IMR-90 (cell line): ENCODE measurements at regions not wholly inside any gene's neighbourhood (a gene's known extent, or its start where the extent isn't known, plus 50 kb on each side); places are given as distances from the start of the nearest gene placed in this dataset.

Experiments
- ATAC-seq: fragments of 200-7000 bp; cut with Tn5 transposase; 2 replicates; pipeline ENCODE4 v1.9.1; 2020; ENCODE audit warnings: low read depth, mild to moderate bottlenecking, moderate library complexity
- BruUV-seq: library from RNA; stranded (reverse); fragments of 400-500 nt; replicated peaks from 2 replicates; lab custom pipeline; 2021; lab: Mats Ljungman, UMichigan
- CTCF ChIA-PET: fragments of 300-600 bp; formaldehyde crosslinking; extraction: SDS; loops from one replicate; lab custom pipeline; 2021; ENCODE audit warnings: antibody characterized with exemption; lab: Yijun Ruan, JAX
- POLR2A ChIA-PET: fragments of 300-600 bp; sonication (Branson Sonifier 250); formaldehyde crosslinking; loops from one replicate; lab custom pipeline; 2022; ENCODE audit warnings: antibody characterized with exemption; ENCODE audit not compliant: unreplicated experiment; lab: Charles Lee
- DNase-seq: peaks from one replicate; pipeline ENCODE4 v3.0.0; 2013
- H2AFZ ChIP-seq: replicated peaks from 2 replicates; pipeline ENCODE3; 2013; ENCODE audit warnings: low read length, mild to moderate bottlenecking; ENCODE audit not compliant: poor library complexity
- H2AK5ac ChIP-seq: 2 replicates; pipeline ENCODE4 v1.6.1; 2013; ENCODE audit warnings: low read depth, low read length, inconsistent platforms
- H2AK9ac ChIP-seq: replicated peaks from 2 replicates; pipeline ENCODE3; 2013; ENCODE audit warnings: mild to moderate bottlenecking, low read depth, low read length, moderate library complexity; ENCODE audit not compliant: poor library complexity
- H2BK120ac ChIP-seq: 2 replicates; pipeline ENCODE4 v1.6.1; 2013; ENCODE audit warnings: low read depth, low read length, inconsistent platforms
- H2BK15ac ChIP-seq: 3 replicates; pipeline ENCODE4 v1.6.1; 2013; ENCODE audit warnings: low read depth, low read length, inconsistent platforms
- H2BK20ac ChIP-seq: 2 replicates; pipeline ENCODE4 v1.6.1; 2013; ENCODE audit warnings: low read depth, mild to moderate bottlenecking, inconsistent platforms, low read length, moderate library complexity
- H2BK5ac ChIP-seq: 2 replicates; pipeline ENCODE4 v1.6.1; 2013; ENCODE audit warnings: mild to moderate bottlenecking, low read depth, low read length, inconsistent platforms; ENCODE audit not compliant: poor library complexity, severe bottlenecking
- H3K14ac ChIP-seq: replicated peaks from 2 replicates; pipeline ENCODE4 v1.6.1; 2013; ENCODE audit warnings: low read depth, low read length, inconsistent platforms
- H3K18ac ChIP-seq: 2 replicates; pipeline ENCODE4 v1.6.1; 2013; ENCODE audit warnings: low read depth, low read length, control low read depth
- H3K23ac ChIP-seq: 2 replicates; pipeline ENCODE4 v1.6.1; 2013; ENCODE audit warnings: low read depth, low read length, inconsistent platforms
- H3K27ac ChIP-seq: 2 replicates; pipeline ENCODE4 v1.5.1; 2013; ENCODE audit warnings: mild to moderate bottlenecking, control low read depth, low read length; ENCODE audit not compliant: insufficient read depth
- H3K27me3 ChIP-seq: 2 replicates; pipeline ENCODE4 v1.6.1; 2013; ENCODE audit warnings: low read length; ENCODE audit not compliant: control insufficient read depth, insufficient read depth
- H3K36me3 ChIP-seq: 2 replicates; pipeline ENCODE4 v1.6.1; 2013; ENCODE audit warnings: low read length, mixed read lengths; ENCODE audit not compliant: control insufficient read depth, insufficient read depth
- H3K4ac ChIP-seq: 2 replicates; pipeline ENCODE4 v1.6.1; 2013; ENCODE audit warnings: low read depth, low read length, inconsistent platforms
- H3K4me1 ChIP-seq: 2 replicates; pipeline ENCODE4 v1.6.1; 2013; ENCODE audit warnings: low read length, mixed read lengths; ENCODE audit not compliant: control insufficient read depth, insufficient read depth
- H3K4me2 ChIP-seq: 2 replicates; pipeline ENCODE4 v1.6.1; 2013; ENCODE audit warnings: low read depth, mild to moderate bottlenecking, control low read depth, low read length, moderate library complexity
- H3K4me3 ChIP-seq: 2 replicates; pipeline ENCODE4 v1.5.1; 2013; ENCODE audit warnings: low read depth, mild to moderate bottlenecking, control low read depth, low read length, moderate library complexity; ENCODE audit not compliant: insufficient read depth
- H3K56ac ChIP-seq: 2 replicates; pipeline ENCODE4 v1.6.1; 2013; ENCODE audit warnings: low read length, inconsistent platforms; ENCODE audit not compliant: insufficient read depth; ENCODE audit errors: extremely low read depth
- H3K79me1 ChIP-seq, 2 experiments: 2 replicates each; pipeline ENCODE4 v1.6.1; 2013; ENCODE audit warnings: low read length in 2 of 2, inconsistent platforms in 1 of 2, low read depth in 1 of 2
- H3K9ac ChIP-seq: 2 replicates; pipeline ENCODE4 v1.6.1; 2013; ENCODE audit warnings: low read depth, low read length, control low read depth
- H3K9me1 ChIP-seq: 2 replicates; pipeline ENCODE4 v1.6.1; 2013; ENCODE audit warnings: low read length, inconsistent platforms; ENCODE audit not compliant: insufficient read depth
- H3K9me3 ChIP-seq: 2 replicates; pipeline ENCODE4 v1.6.1; 2013; ENCODE audit warnings: low read length; ENCODE audit not compliant: control insufficient read depth, insufficient read depth
- H4K20me1 ChIP-seq: 2 replicates; pipeline ENCODE4 v1.6.1; 2013; ENCODE audit warnings: low read length, inconsistent platforms; ENCODE audit not compliant: insufficient read depth
- H4K5ac ChIP-seq: 2 replicates; pipeline ENCODE4 v1.6.1; 2013; ENCODE audit warnings: mild to moderate bottlenecking, low read depth, low read length, control low read depth
- H4K8ac ChIP-seq, 2 experiments: 2 replicates each; pipeline ENCODE4 v1.6.1; 2013; ENCODE audit warnings: low read depth in 2 of 2, low read length in 2 of 2, control low read depth in 1 of 2, inconsistent platforms in 1 of 2
- H4K91ac ChIP-seq: 2 replicates; pipeline ENCODE4 v1.6.1; 2013; ENCODE audit warnings: low read depth, low read length, inconsistent platforms; ENCODE audit not compliant: insufficient read depth
- BHLHE40 ChIP-seq: fragments of 150-350 bp; IDR thresholded peaks from 2 replicates; pipeline ENCODE4 v1.6.1; 2016; ENCODE audit warnings: mild to moderate bottlenecking, low read depth, low read length
- MAZ ChIP-seq: IDR thresholded peaks from 2 replicates; pipeline ENCODE4 v1.6.1; 2012; ENCODE audit warnings: low read depth, mild to moderate bottlenecking, low read length, improper control_type of control experiment, moderate library complexity, borderline replicate concordance
- RAD21 ChIP-seq: IDR thresholded peaks from 2 replicates; pipeline ENCODE4 v1.6.1; 2012; ENCODE audit warnings: low read length, improper control_type of control experiment
- WGBS, 2 experiments: methylation state at CpG; one replicate each; pipeline versions ENCODE4 v1.1.5 to v1.1.7; 2013; ENCODE audit warnings: missing lambda C conversion rate in 2 of 2; ENCODE audit not compliant: insufficient read length in 1 of 2; ENCODE audit errors: extremely low coverage in 2 of 2; 5-methylcytosine and 5-hydroxymethylcytosine counted together
- dilution Hi-C: fragments of 300-500 bp; cut with HindIII; formaldehyde crosslinking; loops from one replicate; pipeline ENCODE4 v1.14.3; 2018; ENCODE audit warnings: low sequenced_read_pairs; ENCODE audit not compliant: unreplicated experiment
- in situ Hi-C: fragments of 300-500 bp; cut with MboI; formaldehyde crosslinking; loops from 3 replicates; pipeline ENCODE4 v1.14.3; 2019; ENCODE audit warnings: low sequenced_read_pairs, inconsistent platforms, mixed read lengths
- intact Hi-C: fragments of 100-400 bp; cut with micrococcal nuclease; formaldehyde crosslinking; loops from 2 replicates; pipeline ENCODE4 v1.10.0; 2022

DNA sequence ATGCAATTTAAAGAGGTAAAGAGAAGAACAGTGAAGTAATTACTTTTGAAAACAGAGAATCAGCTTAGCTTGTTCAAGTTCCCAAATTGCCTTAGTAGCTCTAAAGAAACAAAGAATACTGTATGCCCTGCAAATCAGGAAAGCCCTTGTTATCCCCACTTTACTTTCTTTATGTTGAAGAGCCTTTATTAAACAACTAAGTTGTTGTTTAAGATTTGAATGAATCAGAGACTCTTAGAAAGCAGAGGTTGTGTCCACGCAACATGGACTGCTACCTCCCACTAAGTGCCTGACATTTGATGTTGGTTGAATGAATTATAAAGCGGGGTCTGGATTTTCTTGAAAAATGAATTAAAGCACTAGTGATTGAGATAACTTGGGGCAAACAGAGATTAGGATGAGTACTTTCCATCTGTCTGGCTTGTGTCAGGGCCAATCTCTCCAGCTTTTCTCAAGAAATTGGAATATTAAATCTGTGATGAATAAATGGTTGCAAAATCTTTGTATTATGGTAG is 214.7 kb downstream of the POSTN start:
- H2BK15ac ChIP-seq = no peak overlapping the region
- dilution Hi-C loops = no loop called here
- H3K18ac ChIP-seq = no peak overlapping the region
- DNase-seq (no peak), ATAC-seq (no peak)
- H3K4ac ChIP-seq = no peak overlapping the region
- H3K9ac ChIP-seq = no peak overlapping the region
- no peak overlapping the region for H3K4me3 ChIP-seq
- peaks cover 5% of the 10 kb centered on the region for H3K4me1 ChIP-seq
- BruUV-seq = no TSS peak
- no peak overlapping the region for H2AFZ ChIP-seq
- no peaks in the 10 kb centered on the region for H3K9me3 ChIP-seq
- H3K9me1 ChIP-seq = peaks cover 4% of the 10 kb centered on the region; the same call in 1 of the 2 replicates
- no peak overlapping the region for H3K4me2 ChIP-seq
- no peak overlapping the region for H4K5ac ChIP-seq
- H3K27me3 ChIP-seq = no peaks in the 10 kb centered on the region
- H3K14ac ChIP-seq = no peak overlapping the region
- H3K27ac ChIP-seq = no peak overlapping the region
- intact Hi-C loops = no loop called here
- H2BK5ac ChIP-seq = no peak overlapping the region
- no peak overlapping the region for H2AK5ac ChIP-seq
- no peak overlapping the region for H3K23ac ChIP-seq
- H4K20me1 ChIP-seq = no peaks in the 10 kb centered on the region
- ChIA-PET CTCF (no interaction called here), POLR2A (no interaction called here)
- in situ Hi-C loops = no loop called here
- no peak overlapping the region for H4K8ac ChIP-seq
- no peak overlapping the region for H2BK20ac ChIP-seq
- no peak overlapping the region for H4K91ac ChIP-seq
- H2AK9ac ChIP-seq = no peak overlapping the region
- H2BK120ac ChIP-seq = no peak overlapping the region
- TF ChIP-seq RAD21 (no peak), BHLHE40 (no peak), MAZ (no peak)
- no peak overlapping the region for H3K56ac ChIP-seq
- WGBS, 2 experiments = no CpG with 5 or more reads among the region's 2 CpGs
- no peaks in the 10 kb centered on the region for H3K79me1 ChIP-seq
- H3K36me3 ChIP-seq = no peaks in the 10 kb centered on the region
